ENCODE measurements at regions not wholly inside any gene's neighbourhood (a gene's known extent, or its start where the extent isn't known, plus 50 kb on each side); places are given as distances from the start of the nearest gene placed in this dataset.

DNA sequence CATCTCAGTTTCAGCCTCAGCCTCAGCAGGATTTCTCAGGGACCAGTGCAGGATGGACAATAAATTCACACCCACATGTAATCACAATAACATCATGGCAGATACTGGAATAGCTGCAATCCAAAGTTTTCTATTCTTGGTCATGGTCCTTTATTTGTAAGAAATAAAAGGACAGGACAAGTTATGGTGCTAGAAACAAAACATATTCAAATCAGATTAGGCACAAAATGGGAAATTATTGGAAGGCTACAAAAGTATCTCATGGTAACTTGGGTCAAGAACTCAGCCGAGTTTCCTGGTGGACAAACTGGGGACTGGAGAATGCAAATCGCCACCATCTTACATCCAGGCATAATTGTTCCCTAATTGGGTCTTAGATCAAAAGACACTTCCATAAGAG lies 1768.2 kb upstream of the WWC1 start:
- H3K27ac Mint-ChIP-seq, result no peak overlapping the region
- H3K27ac ChIP-seq (ENCODE audit: low read depth in 1 of 2, low read length in 2 of 2), result no peak overlapping the region
- H3K4me1 Mint-ChIP-seq, result no peaks in the 10 kb centered on the region
- WGBS (ENCODE audit: insufficient coverage), result 92% methylated on average over 2 of the region's 2 CpGs
- intact Hi-C loops (cut with micrococcal nuclease), result no loop called here
- H3K4me3 Mint-ChIP-seq, result no peak overlapping the region
- H3K36me3 ChIP-seq (replicated peaks in 1 of 2; ENCODE audit: control insufficient read depth in 1 of 2, insufficient read depth in 2 of 2, low read length in 2 of 2), result no peaks in the 10 kb centered on the region
- H3K9ac ChIP-seq (ENCODE audit: insufficient read depth, low read length, poor library complexity, severe bottlenecking), result no peak overlapping the region
- H2AFZ ChIP-seq (ENCODE audit: insufficient read depth, low read depth, low read length, poor library complexity, severe bottlenecking), result no peak overlapping the region
- H3K9me3 ChIP-seq (replicated peaks in 1 of 2; ENCODE audit: control insufficient read depth in 1 of 2, insufficient read depth in 1 of 2, low read length in 2 of 2), result peaks cover 9 to 16% of the 10 kb centered on the region in 2 donors
- no peaks in the 10 kb centered on the region for H3K79me2 ChIP-seq (ENCODE audit: insufficient read depth, low read length)
- H3K27me3 ChIP-seq (ENCODE audit: control insufficient read depth in 2 of 2, insufficient read depth in 2 of 2, low read length in 2 of 2), result no peaks in the 10 kb centered on the region
- TF ChIP-seq, protein P1, sequence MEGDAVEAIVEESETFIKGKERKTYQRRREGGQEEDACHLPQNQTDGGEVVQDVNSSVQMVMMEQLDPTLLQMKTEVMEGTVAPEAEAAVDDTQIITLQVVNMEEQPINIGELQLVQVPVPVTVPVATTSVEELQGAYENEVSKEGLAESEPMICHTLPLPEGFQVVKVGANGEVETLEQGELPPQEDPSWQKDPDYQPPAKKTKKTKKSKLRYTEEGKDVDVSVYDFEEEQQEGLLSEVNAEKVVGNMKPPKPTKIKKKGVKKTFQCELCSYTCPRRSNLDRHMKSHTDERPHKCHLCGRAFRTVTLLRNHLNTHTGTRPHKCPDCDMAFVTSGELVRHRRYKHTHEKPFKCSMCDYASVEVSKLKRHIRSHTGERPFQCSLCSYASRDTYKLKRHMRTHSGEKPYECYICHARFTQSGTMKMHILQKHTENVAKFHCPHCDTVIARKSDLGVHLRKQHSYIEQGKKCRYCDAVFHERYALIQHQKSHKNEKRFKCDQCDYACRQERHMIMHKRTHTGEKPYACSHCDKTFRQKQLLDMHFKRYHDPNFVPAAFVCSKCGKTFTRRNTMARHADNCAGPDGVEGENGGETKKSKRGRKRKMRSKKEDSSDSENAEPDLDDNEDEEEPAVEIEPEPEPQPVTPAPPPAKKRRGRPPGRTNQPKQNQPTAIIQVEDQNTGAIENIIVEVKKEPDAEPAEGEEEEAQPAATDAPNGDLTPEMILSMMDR (IDR thresholded peaks at IDR 0.05), result no peak
- no peak overlapping the region for H3K4me2 ChIP-seq (replicated peaks; ENCODE audit: extremely low read depth, low read length, poor library complexity, severe bottlenecking)
- H3K4me1 ChIP-seq (ENCODE audit: control insufficient read depth in 1 of 2, insufficient read depth in 2 of 2, low read length in 2 of 2), result no peaks in the 10 kb centered on the region
- no peak overlapping the region for H3K4me3 ChIP-seq (replicated peaks in 1 of 3; ENCODE audit: low read depth in 2 of 3, low read length in 3 of 3)
- DNase-seq, result no peak
- no peaks in the 10 kb centered on the region for H4K20me1 ChIP-seq (ENCODE audit: insufficient read depth, low read length)
- H3K9me3 Mint-ChIP-seq, result peaks cover 0 to 9% (median 3%) of the 10 kb centered on the region in 7 donors
- H3K27me3 Mint-ChIP-seq (ENCODE audit: low read depth in 3 of 3), result peaks cover 0 to 2% (median 0%) of the 10 kb centered on the region in 3 donors
- H3K36me3 Mint-ChIP-seq, result no peaks in the 10 kb centered on the region

DNA sequence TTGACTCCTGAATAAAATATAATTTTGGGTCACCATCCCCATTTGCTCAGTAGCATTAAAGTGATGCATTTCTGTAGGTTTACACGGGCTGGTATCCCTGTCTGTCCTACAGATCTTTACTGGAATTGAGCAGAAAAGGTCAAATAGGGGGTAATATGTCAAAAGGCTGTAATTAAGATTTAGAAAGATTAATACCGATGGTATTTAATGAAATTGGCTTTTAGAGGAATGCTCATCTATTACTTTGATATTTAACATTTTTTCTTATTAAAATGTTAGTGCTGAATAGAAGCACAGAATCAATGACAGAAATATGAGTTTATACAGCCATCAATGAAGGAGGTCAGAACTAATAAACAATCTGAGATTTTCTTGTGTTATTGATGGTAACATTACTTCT lies 1762.2 kb upstream of the WWC1 start:
- no peak for DNase-seq
- Histone ChIP-seq H3K9ac (ENCODE audit: insufficient read depth, low read length, poor library complexity, severe bottlenecking) (no peak overlapping the region), H3K79me2 (ENCODE audit: insufficient read depth, low read length) (no peaks in the 10 kb centered on the region), H3K4me1 (ENCODE audit: control insufficient read depth in 1 of 2, insufficient read depth in 2 of 2, low read length in 2 of 2) (no peaks in the 10 kb centered on the region), H3K27me3 (ENCODE audit: control insufficient read depth in 2 of 2, insufficient read depth in 2 of 2, low read length in 2 of 2) (no peaks in the 10 kb centered on the region), H4K20me1 (ENCODE audit: insufficient read depth, low read length) (no peaks in the 10 kb centered on the region), H3K4me3 (replicated peaks in 1 of 3; ENCODE audit: low read depth in 2 of 3, low read length in 3 of 3) (no peak overlapping the region), H3K9me3 (replicated peaks in 1 of 2; ENCODE audit: control insufficient read depth in 1 of 2, insufficient read depth in 1 of 2, low read length in 2 of 2) (peaks cover 6 to 9% of the 10 kb centered on the region in 2 donors), H3K4me2 (replicated peaks; ENCODE audit: extremely low read depth, low read length, poor library complexity, severe bottlenecking) (no peak overlapping the region), H3K36me3 (replicated peaks in 1 of 2; ENCODE audit: control insufficient read depth in 1 of 2, insufficient read depth in 2 of 2, low read length in 2 of 2) (no peaks in the 10 kb centered on the region), H2AFZ (ENCODE audit: insufficient read depth, low read depth, low read length, poor library complexity, severe bottlenecking) (no peak overlapping the region), H3K27ac (ENCODE audit: low read depth in 1 of 2, low read length in 2 of 2) (no peak overlapping the region)
- Mint-ChIP-seq H3K4me1 (no peaks in the 10 kb centered on the region), H3K27ac (no peak overlapping the region), H3K4me3 (no peak overlapping the region), H3K27me3 (ENCODE audit: low read depth in 3 of 3) (no peaks in the 10 kb centered on the region), H3K9me3 (peaks cover 0 to 7% (median 2%) of the 10 kb centered on the region in 7 donors), H3K36me3 (no peaks in the 10 kb centered on the region)
- 0% methylated on average over 1 of the region's 2 CpGs for WGBS (ENCODE audit: insufficient coverage)
- TF ChIP-seq, protein P1 (IDR thresholded peaks at IDR 0.05), result no peak
- intact Hi-C loops (cut with micrococcal nuclease), result no loop called here

Measured in CD14-positive monocyte (primary cell).